ENCODE measurements at regions not wholly inside any gene's neighbourhood (a gene's known extent, or its start where the extent isn't known, plus 50 kb on each side); places are given as distances from the start of the nearest gene placed in this dataset.

GRCh38 chr7:132899-133298 is 59.5 kb upstream of the FAM20C start:
- in situ Hi-C loops (cut with HindIII; ENCODE audit: low sequenced_read_pairs): no loop called here
- no peak for TF ChIP-seq CTCF (IDR thresholded peaks at IDR 0.05; ENCODE audit: low read depth, low read length)
- H3K4me3 ChIP-seq (ENCODE audit: low read depth, low read length): no peak overlapping the region
- DNase-seq (ENCODE audit: low read depth, low spot score): no peak

GRCh38 chr7:133470-133869 is 58.9 kb upstream of the FAM20C start:
- H3K4me3 ChIP-seq (ENCODE audit: low read depth, low read length): no peak overlapping the region
- in situ Hi-C loops (cut with HindIII; ENCODE audit: low sequenced_read_pairs): no loop called here
- TF ChIP-seq CTCF (IDR thresholded peaks at IDR 0.05; ENCODE audit: low read depth, low read length): no peak
- DNase-seq (ENCODE audit: low read depth, low spot score): no peak

GRCh38 chr7:134029-134428 is 58.3 kb upstream of the FAM20C start:
- TF ChIP-seq CTCF (IDR thresholded peaks at IDR 0.05; ENCODE audit: low read depth, low read length): no peak
- in situ Hi-C loops (cut with HindIII; ENCODE audit: low sequenced_read_pairs): no loop called here
- H3K4me3 ChIP-seq (ENCODE audit: low read depth, low read length): no peak overlapping the region
- DNase-seq (ENCODE audit: low read depth, low spot score): no peak

- no peak for TF ChIP-seq CTCF (IDR thresholded peaks at IDR 0.05; ENCODE audit: low read depth, low read length)
- no peak overlapping the region for H3K4me3 ChIP-seq (ENCODE audit: low read depth, low read length)
- no peak for DNase-seq (ENCODE audit: low read depth, low spot score)
- in situ Hi-C loops (cut with HindIII; ENCODE audit: low sequenced_read_pairs): no loop called here
Observed at GRCh38 chr7:134561-135256, 57.7 kb upstream of the FAM20C start.

GRCh38 chr7:135257-135653 is 57.1 kb upstream of the FAM20C start:
- no peak for TF ChIP-seq CTCF (IDR thresholded peaks at IDR 0.05; ENCODE audit: low read depth, low read length)
- no peak overlapping the region for H3K4me3 ChIP-seq (ENCODE audit: low read depth, low read length)
- DNase-seq (ENCODE audit: low read depth, low spot score): no peak
- in situ Hi-C loops (cut with HindIII; ENCODE audit: low sequenced_read_pairs): no loop called here

GRCh38 chr7:135731-136645 is 56.4 kb upstream of the FAM20C start:
- no peak for DNase-seq (ENCODE audit: low read depth, low spot score)
- H3K4me3 ChIP-seq (ENCODE audit: low read depth, low read length): no peak overlapping the region
- no peak for TF ChIP-seq CTCF (IDR thresholded peaks at IDR 0.05; ENCODE audit: low read depth, low read length)

More at GRCh38 chr7:135731-136645, 56.4 kb upstream of the FAM20C start:
- in situ Hi-C loops (cut with HindIII; ENCODE audit: low sequenced_read_pairs): no loop called here
